Trophoblast cell (in vitro differentiated cells and primary cell): ENCODE measurements at regions not wholly inside any gene's neighbourhood (a gene's known extent, or its start where the extent isn't known, plus 50 kb on each side); places are given as distances from the start of the nearest gene placed in this dataset.
"Not testable (repeated sequence)": the region's sequence is repeated elsewhere in the genome, so short reads cannot be mapped to it uniquely, and the experiment has no call there.

Source experiments
- DNase-seq, 2 donors: peaks; one replicate each; pipeline ENCODE4 v3.0.0-alpha.2; 2016
- H2AFZ ChIP-seq: 2 replicates; pipeline ENCODE4 v1.6.1; 2013; ENCODE audit warnings: low read length, moderate library complexity, mild to moderate bottlenecking; ENCODE audit not compliant: insufficient read depth, poor library complexity
- H2AK5ac ChIP-seq: 2 replicates; pipeline ENCODE4 v1.6.1; 2013; ENCODE audit warnings: mild to moderate bottlenecking, low read length
- H2BK120ac ChIP-seq: 2 replicates; pipeline ENCODE4 v1.6.1; 2013; ENCODE audit warnings: low read length, mild to moderate bottlenecking, moderate library complexity; ENCODE audit not compliant: insufficient read depth, poor library complexity
- H2BK12ac ChIP-seq: 2 replicates; pipeline ENCODE4 v1.6.1; 2013; ENCODE audit warnings: mild to moderate bottlenecking, low read length, moderate library complexity
- H2BK5ac ChIP-seq: 2 replicates; pipeline ENCODE4 v1.6.1; 2013; ENCODE audit warnings: low read length, low read depth, moderate library complexity, mild to moderate bottlenecking; ENCODE audit not compliant: poor library complexity
- H3K14ac ChIP-seq: 2 replicates; pipeline ENCODE4 v1.6.1; 2013; ENCODE audit warnings: mild to moderate bottlenecking, low read length
- H3K18ac ChIP-seq: 2 replicates; pipeline ENCODE4 v1.6.1; 2013; ENCODE audit warnings: mild to moderate bottlenecking, low read length
- H3K23ac ChIP-seq: 2 replicates; pipeline ENCODE4 v1.6.1; 2013; ENCODE audit warnings: low read length
- H3K27ac ChIP-seq: 2 replicates; pipeline ENCODE4 v1.5.1; 2013; ENCODE audit warnings: low read depth, mild to moderate bottlenecking, inconsistent platforms, low read length, moderate library complexity
- H3K27me3 ChIP-seq: 2 replicates; pipeline ENCODE4 v1.6.1; 2013; ENCODE audit warnings: inconsistent platforms, mild to moderate bottlenecking, low read length, moderate library complexity; ENCODE audit not compliant: insufficient read depth
- H3K36me3 ChIP-seq, 2 experiments: 1 replicate in 1 of 2; 2 replicates in 1 of 2; pipeline ENCODE4 v1.6.1; 2013; ENCODE audit warnings: low read length in 2 of 2, mild to moderate bottlenecking in 2 of 2, moderate library complexity in 1 of 2; ENCODE audit not compliant: insufficient read depth in 2 of 2, control insufficient read depth in 1 of 2
- H3K4ac ChIP-seq: 2 replicates; pipeline ENCODE4 v1.6.1; 2013; ENCODE audit warnings: low read depth, mild to moderate bottlenecking, low read length, moderate library complexity
- H3K4me1 ChIP-seq, 2 experiments: 1 replicate in 1 of 2; 2 replicates in 1 of 2; pipeline ENCODE4 v1.6.1; 2013; ENCODE audit warnings: low read length in 2 of 2, mild to moderate bottlenecking in 2 of 2, moderate library complexity in 1 of 2; ENCODE audit not compliant: insufficient read depth in 2 of 2, control insufficient read depth in 1 of 2
- H3K4me2 ChIP-seq: 2 replicates; pipeline ENCODE4 v1.6.1; 2013; ENCODE audit warnings: inconsistent platforms, mild to moderate bottlenecking, low read length, moderate library complexity
- H3K4me3 ChIP-seq: 2 replicates; pipeline ENCODE4 v1.5.1; 2013; ENCODE audit warnings: mild to moderate bottlenecking, low read depth, low read length, inconsistent platforms
- H3K79me1 ChIP-seq: one replicate; pipeline ENCODE4 v1.6.1; 2013; ENCODE audit warnings: low read length
- H3K79me2 ChIP-seq: 2 replicates; pipeline ENCODE4 v1.6.1; 2013; ENCODE audit warnings: low read length, mild to moderate bottlenecking; ENCODE audit not compliant: control insufficient read depth, insufficient read depth, poor library complexity
- H3K9ac ChIP-seq: 2 replicates; pipeline ENCODE4 v1.6.1; 2013; ENCODE audit warnings: mild to moderate bottlenecking, low read length
- H3K9me3 ChIP-seq: 2 replicates; pipeline ENCODE4 v1.6.1; 2013; ENCODE audit warnings: low read depth, mild to moderate bottlenecking, control low read depth, inconsistent platforms, low read length; ENCODE audit not compliant: insufficient read depth
- H4K12ac ChIP-seq: 2 replicates; pipeline ENCODE4 v1.6.1; 2013; ENCODE audit warnings: low read depth, mild to moderate bottlenecking, low read length, moderate library complexity
- H4K8ac ChIP-seq: 2 replicates; pipeline ENCODE4 v1.6.1; 2013; ENCODE audit warnings: low read depth, mild to moderate bottlenecking, low read length, moderate library complexity
- H4K91ac ChIP-seq: one replicate; pipeline ENCODE4 v1.6.1; 2013; ENCODE audit warnings: low read depth, mild to moderate bottlenecking, low read length, moderate library complexity
- WGBS: extraction: QIAGEN DNeasy Blood & Tissue Kit; methylation state at CpG from one replicate; pipeline ENCODE4 v1.1.7; 2013; ENCODE audit warnings: missing lambda C conversion rate; ENCODE audit not compliant: insufficient read length, insufficient coverage; ENCODE audit errors: extremely low coverage; 5-methylcytosine and 5-hydroxymethylcytosine counted together

DNA sequence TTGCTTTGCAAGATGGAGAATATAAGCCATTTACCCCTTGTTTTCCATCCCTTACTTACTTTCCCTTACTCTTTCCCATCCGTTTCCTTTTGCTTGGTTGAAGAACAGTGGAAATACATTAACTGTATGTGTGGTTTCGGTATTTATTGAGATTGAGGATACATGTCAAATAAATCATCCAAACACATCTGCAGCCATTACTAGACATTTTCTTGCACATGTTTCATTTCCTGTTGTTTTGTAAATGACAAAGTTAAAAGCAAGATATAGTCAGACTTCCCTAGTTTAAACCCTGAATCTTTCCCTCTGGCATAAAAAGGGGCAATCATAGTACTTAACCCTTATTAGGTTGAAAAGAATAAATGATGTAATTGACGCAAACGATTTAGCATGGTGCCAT lies 82.1 kb upstream of the BCHE start:
- H3K4me3 ChIP-seq, result no peak overlapping the region
- no peaks in the 10 kb centered on the region for H3K36me3 ChIP-seq
- H2AK5ac ChIP-seq, result no peak overlapping the region
- no peak overlapping the region for H3K18ac ChIP-seq
- no peak overlapping the region for H4K91ac ChIP-seq
- H3K14ac ChIP-seq, result no peak overlapping the region
- H3K9ac ChIP-seq, result no peak overlapping the region
- H3K79me2 ChIP-seq, result no peaks in the 10 kb centered on the region
- no peak for DNase-seq
- H3K27ac ChIP-seq, result no peak overlapping the region
- no peak overlapping the region for H3K23ac ChIP-seq
- H3K9me3 ChIP-seq, result no peaks in the 10 kb centered on the region
- H4K12ac ChIP-seq, result no peak overlapping the region
- H3K4ac ChIP-seq, result no peak overlapping the region
- no peaks in the 10 kb centered on the region for H3K4me1 ChIP-seq
- no peaks in the 10 kb centered on the region for H3K79me1 ChIP-seq
- no peak overlapping the region for H2BK120ac ChIP-seq
- WGBS, result no CpG with 5 or more reads among the region's 4 CpGs
- H2BK12ac ChIP-seq, result no peak overlapping the region
- H3K4me2 ChIP-seq, result no peak overlapping the region
- H4K8ac ChIP-seq, result no peak overlapping the region
- H2AFZ ChIP-seq, result no peak overlapping the region
- no peak overlapping the region for H2BK5ac ChIP-seq
- H3K27me3 ChIP-seq, result no peaks in the 10 kb centered on the region

- Histone ChIP-seq H2AK5ac (no peak overlapping the region), H3K14ac (no peak overlapping the region), H3K4ac (no peak overlapping the region), H3K4me2 (no peak overlapping the region), H3K4me1 (no peaks in the 10 kb centered on the region), H3K23ac (no peak overlapping the region), H4K91ac (no peak overlapping the region), H2BK120ac (no peak overlapping the region), H3K27me3 (no peaks in the 10 kb centered on the region), H3K36me3 (no peaks in the 10 kb centered on the region), H3K27ac (no peak overlapping the region), H3K9me3 (no peaks in the 10 kb centered on the region), H3K18ac (no peak overlapping the region), H2BK5ac (no peak overlapping the region), H2AFZ (no peak overlapping the region), H3K4me3 (no peak overlapping the region), H4K8ac (no peak overlapping the region), H2BK12ac (no peak overlapping the region), H3K79me1 (no peaks in the 10 kb centered on the region), H3K79me2 (no peaks in the 10 kb centered on the region), H4K12ac (no peak overlapping the region), H3K9ac (no peak overlapping the region)
- WGBS, result no CpG with 5 or more reads among the region's 23 CpGs
- peak; percentile 39 to 65 for DNase-seq
Measured at GRCh38 chr3:165918657-165918979, 81.4 kb upstream of the BCHE start.

DNA sequence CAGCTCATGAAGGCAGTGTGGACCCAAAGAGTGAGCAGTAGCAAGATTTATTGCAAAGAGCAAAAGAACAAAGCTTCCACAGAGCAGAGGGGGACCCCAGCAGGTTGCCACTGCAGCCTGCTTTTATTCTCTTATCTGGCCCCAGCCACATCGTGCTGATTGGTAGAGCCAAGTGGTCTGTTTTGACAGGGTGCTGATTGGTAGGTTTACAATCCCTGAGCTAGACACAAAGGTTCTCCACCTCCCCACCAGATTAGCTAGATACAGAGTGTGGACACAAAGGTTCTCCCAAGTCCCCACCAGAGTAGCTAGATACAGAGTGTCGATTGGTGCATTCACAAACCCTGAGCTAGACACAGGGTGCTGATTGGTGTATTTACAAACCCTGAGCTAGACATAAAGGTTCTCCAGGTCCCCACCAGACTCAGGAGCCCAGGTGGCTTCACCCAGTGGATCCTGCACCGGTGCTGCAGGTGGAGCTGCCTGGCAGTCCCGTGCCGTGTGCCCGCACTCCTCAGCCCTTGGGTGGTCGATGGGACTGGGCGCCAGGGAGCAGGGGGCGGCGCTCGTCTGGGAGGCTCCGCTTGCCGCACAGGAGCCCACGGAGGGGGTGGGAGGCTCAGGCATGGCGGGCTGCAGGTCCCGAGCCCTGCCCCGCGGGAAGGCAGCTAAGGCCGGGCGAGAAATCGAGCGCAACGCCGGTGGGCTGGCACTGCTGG lies 80.9 kb upstream of the BCHE start:
- not testable (repeated sequence) for H3K4me3 ChIP-seq, H3K79me2 ChIP-seq, H2AK5ac ChIP-seq, H3K9me3 ChIP-seq, H3K27ac ChIP-seq, H3K27me3 ChIP-seq, H3K4ac ChIP-seq, H3K36me3 ChIP-seq, H3K14ac ChIP-seq, H2BK12ac ChIP-seq, H2BK5ac ChIP-seq, H3K4me2 ChIP-seq, DNase-seq, H3K23ac ChIP-seq, H4K91ac ChIP-seq, H4K12ac ChIP-seq, H3K4me1 ChIP-seq, H3K18ac ChIP-seq, H2AFZ ChIP-seq, H3K9ac ChIP-seq, H2BK120ac ChIP-seq, H4K8ac ChIP-seq, H3K79me1 ChIP-seq
- no CpG with 5 or more reads among the region's 24 CpGs for WGBS

DNA sequence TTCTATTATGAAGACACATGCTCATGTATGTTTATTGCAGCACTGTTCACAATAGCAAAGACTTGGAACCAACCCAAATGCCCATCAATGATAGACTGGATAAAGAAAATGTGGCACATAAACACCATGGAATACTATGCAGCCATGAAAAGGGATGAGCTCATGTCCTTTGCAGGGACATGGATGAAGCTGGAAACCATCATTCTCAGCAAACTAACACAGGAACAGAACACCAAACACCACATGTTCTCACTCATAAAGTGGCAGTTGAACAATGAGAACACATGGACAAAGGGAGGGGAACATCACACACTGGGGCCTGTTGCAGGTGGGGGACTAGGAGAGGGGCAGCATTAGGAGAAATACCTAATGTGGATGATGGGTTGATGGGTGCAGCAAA lies 77.9 kb upstream of the BCHE start:
- H3K4ac ChIP-seq, H3K9ac ChIP-seq, H2BK5ac ChIP-seq, H4K8ac ChIP-seq, H3K27ac ChIP-seq, H2AFZ ChIP-seq, H3K27me3 ChIP-seq, H3K79me2 ChIP-seq, H2BK120ac ChIP-seq, H3K4me1 ChIP-seq, H3K23ac ChIP-seq, H2BK12ac ChIP-seq, H3K14ac ChIP-seq, H3K4me2 ChIP-seq, DNase-seq, H4K12ac ChIP-seq, H3K36me3 ChIP-seq, H3K4me3 ChIP-seq, H2AK5ac ChIP-seq, H3K79me1 ChIP-seq, H4K91ac ChIP-seq, H3K18ac ChIP-seq, H3K9me3 ChIP-seq: not testable (repeated sequence)
